CD4-positive, CD25-positive, alpha-beta regulatory T cell (primary cell): ENCODE measurements at regions not wholly inside any gene's neighbourhood (a gene's known extent, or its start where the extent isn't known, plus 50 kb on each side); places are given as distances from the start of the nearest gene placed in this dataset.

Experiments
- ATAC-seq, 2 donors: fragments of 150-1000 bp; cut with Tn5 transposase; one replicate each; pipeline ENCODE4 v1.10.0; 2021; ENCODE audit warnings: low read depth in 2 of 2, moderate number of reproducible peaks in 2 of 2, moderate library complexity in 1 of 2
- DNase-seq, 3 donors: peaks; one replicate each; pipeline versions ENCODE4 v3.0.0 to v3.0.0-alpha.2; 2012 to 2022; ENCODE audit warnings: mixed read lengths in 1 of 3
- H3K27ac ChIP-seq: one replicate; pipeline ENCODE4 v1.7.0; 2013; ENCODE audit warnings: mild to moderate bottlenecking, low read length; ENCODE audit not compliant: insufficient read depth, poor library complexity, severe bottlenecking
- H3K27me3 ChIP-seq: one replicate; pipeline ENCODE4 v1.7.0; 2013; ENCODE audit warnings: low read length; ENCODE audit not compliant: control insufficient read depth, insufficient read depth
- H3K36me3 ChIP-seq: one replicate; pipeline ENCODE4 v1.7.0; 2013; ENCODE audit warnings: mild to moderate bottlenecking, low read length, moderate library complexity; ENCODE audit not compliant: control insufficient read depth, insufficient read depth
- H3K4me1 ChIP-seq: 2 replicates; pipeline ENCODE4 v1.7.0; 2013; ENCODE audit warnings: mild to moderate bottlenecking, low read length; ENCODE audit not compliant: insufficient read depth, control insufficient read depth, poor library complexity, severe bottlenecking
- H3K4me3 ChIP-seq: one replicate; pipeline ENCODE4 v1.7.0; 2013; ENCODE audit warnings: low read depth, mild to moderate bottlenecking, low read length, moderate library complexity
- H3K9me3 ChIP-seq, 2 experiments: 1 replicate in 1 of 2; 2 replicates in 1 of 2; pipeline ENCODE4 v1.7.0; 2013; ENCODE audit warnings: low read length in 2 of 2, mild to moderate bottlenecking in 1 of 2, moderate library complexity in 1 of 2; ENCODE audit not compliant: control insufficient read depth in 2 of 2
- H3K27ac Mint-ChIP-seq, 3 donors: one replicate each; pipeline ENCODE4 v1.8.0; 2020 to 2022; ENCODE audit warnings: mild to moderate bottlenecking in 3 of 3, mixed read lengths in 3 of 3, moderate library complexity in 2 of 3
- H3K27me3 Mint-ChIP-seq: one replicate; pipeline ENCODE4 v1.8.0; 2022; ENCODE audit warnings: mild to moderate bottlenecking, mixed read lengths
- H3K36me3 Mint-ChIP-seq: one replicate; pipeline ENCODE4 v1.8.0; 2020; ENCODE audit warnings: mixed read lengths
- H3K4me1 Mint-ChIP-seq, 4 donors: one replicate each; pipeline ENCODE4 v1.8.0; 2020 to 2022; ENCODE audit warnings: mixed read lengths in 4 of 4, mild to moderate bottlenecking in 1 of 4
- H3K4me3 Mint-ChIP-seq, 4 donors: one replicate each; pipeline ENCODE4 v1.8.0; 2020 to 2022; ENCODE audit warnings: mild to moderate bottlenecking in 4 of 4, mixed read lengths in 4 of 4, moderate library complexity in 3 of 4
- H3K9me3 Mint-ChIP-seq, 7 donors: one replicate each; pipeline ENCODE4 v1.8.0; 2020 to 2022; ENCODE audit warnings: mixed read lengths in 7 of 7, mild to moderate bottlenecking in 3 of 7, moderate library complexity in 2 of 7

GRCh38 chr11:119794141-119794665 lies 65.2 kb upstream of the NECTIN1 start:
- Histone ChIP-seq H3K9me3 (no peaks in the 10 kb centered on the region), H3K4me1 (no peaks in the 10 kb centered on the region), H3K36me3 (no peaks in the 10 kb centered on the region), H3K27me3 (no peaks in the 10 kb centered on the region), H3K27ac (no peak overlapping the region), H3K4me3 (no peak overlapping the region)
- Mint-ChIP-seq H3K4me1 (no peaks in the 10 kb centered on the region), H3K27me3 (peaks cover 9% of the 10 kb centered on the region), H3K27ac (peak overlapping the region in 1 of 3 donors; percentile 9), H3K4me3 (no peak overlapping the region), H3K9me3 (no peaks in the 10 kb centered on the region), H3K36me3 (no peaks in the 10 kb centered on the region)
- no peak for ATAC-seq
- DNase-seq: no peak

- H3K27me3 ChIP-seq: no peaks in the 10 kb centered on the region
- H3K27ac ChIP-seq: no peak overlapping the region
- H3K4me3 Mint-ChIP-seq: no peak overlapping the region
- DNase-seq (no peak), ATAC-seq (no peak)
- H3K4me1 ChIP-seq: no peaks in the 10 kb centered on the region
- H3K27ac Mint-ChIP-seq: peak overlapping the region in 1 of 3 donors; percentile 9
- H3K36me3 Mint-ChIP-seq: no peaks in the 10 kb centered on the region
- peaks cover 4% of the 10 kb centered on the region for H3K27me3 Mint-ChIP-seq
- no peaks in the 10 kb centered on the region for H3K36me3 ChIP-seq
- no peak overlapping the region for H3K4me3 ChIP-seq
- no peaks in the 10 kb centered on the region for H3K9me3 ChIP-seq
- no peaks in the 10 kb centered on the region for H3K4me1 Mint-ChIP-seq
- no peaks in the 10 kb centered on the region for H3K9me3 Mint-ChIP-seq
These were observed 64.5 kb upstream of the NECTIN1 start for GRCh38 chr11:119793335-119793984.

- no peak overlapping the region for H3K27ac ChIP-seq
- H3K27me3 Mint-ChIP-seq: peaks cover 4% of the 10 kb centered on the region
- no peaks in the 10 kb centered on the region for H3K36me3 ChIP-seq
- H3K4me3 ChIP-seq: no peak overlapping the region
- no peaks in the 10 kb centered on the region for H3K4me1 ChIP-seq
- H3K36me3 Mint-ChIP-seq: no peaks in the 10 kb centered on the region
- no peak for ATAC-seq
- H3K27ac Mint-ChIP-seq: no peak overlapping the region
- no peak overlapping the region for H3K4me3 Mint-ChIP-seq
- DNase-seq: no peak
- H3K27me3 ChIP-seq: no peaks in the 10 kb centered on the region
- no peaks in the 10 kb centered on the region for H3K9me3 Mint-ChIP-seq
- H3K4me1 Mint-ChIP-seq: no peaks in the 10 kb centered on the region
- H3K9me3 ChIP-seq: no peaks in the 10 kb centered on the region
These were observed 62.7 kb upstream of the NECTIN1 start for GRCh38 chr11:119791701-119792151.

GRCh38 chr11:119791047-119791446 lies 62.0 kb upstream of the NECTIN1 start:
- Histone ChIP-seq H3K27me3 (no peaks in the 10 kb centered on the region), H3K9me3 (no peaks in the 10 kb centered on the region), H3K36me3 (no peaks in the 10 kb centered on the region), H3K4me3 (no peak overlapping the region), H3K27ac (no peak overlapping the region), H3K4me1 (no peaks in the 10 kb centered on the region)
- Mint-ChIP-seq H3K9me3 (no peaks in the 10 kb centered on the region), H3K27ac (no peak overlapping the region), H3K36me3 (no peaks in the 10 kb centered on the region), H3K4me3 (no peak overlapping the region), H3K4me1 (no peaks in the 10 kb centered on the region), H3K27me3 (peaks cover 4% of the 10 kb centered on the region)
- no peak for ATAC-seq
- no peak for DNase-seq

GRCh38 chr11:119790476-119790875 lies 61.5 kb upstream of the NECTIN1 start:
- peaks cover 0 to 2% (median 0%) of the 10 kb centered on the region in 7 donors for H3K9me3 Mint-ChIP-seq
- no peaks in the 10 kb centered on the region for H3K4me1 Mint-ChIP-seq
- ATAC-seq (no peak), DNase-seq (no peak)
- no peak overlapping the region for H3K4me3 Mint-ChIP-seq
- H3K36me3 ChIP-seq: no peaks in the 10 kb centered on the region
- H3K36me3 Mint-ChIP-seq: no peaks in the 10 kb centered on the region
- no peak overlapping the region for H3K27ac Mint-ChIP-seq
- no peaks in the 10 kb centered on the region for H3K4me1 ChIP-seq
- no peaks in the 10 kb centered on the region for H3K27me3 ChIP-seq
- no peaks in the 10 kb centered on the region for H3K9me3 ChIP-seq
- no peak overlapping the region for H3K4me3 ChIP-seq
- no peak overlapping the region for H3K27ac ChIP-seq
- H3K27me3 Mint-ChIP-seq: peaks cover 4% of the 10 kb centered on the region

- Histone ChIP-seq H3K27ac (no peak overlapping the region), H3K9me3 (no peaks in the 10 kb centered on the region), H3K27me3 (no peaks in the 10 kb centered on the region), H3K36me3 (no peaks in the 10 kb centered on the region), H3K4me3 (no peak overlapping the region), H3K4me1 (no peaks in the 10 kb centered on the region)
- Mint-ChIP-seq H3K4me3 (no peak overlapping the region), H3K9me3 (peaks cover 0 to 2% (median 0%) of the 10 kb centered on the region in 7 donors), H3K36me3 (no peaks in the 10 kb centered on the region), H3K27me3 (peaks cover 4% of the 10 kb centered on the region), H3K4me1 (no peaks in the 10 kb centered on the region), H3K27ac (no peak overlapping the region)
- DNase-seq: no peak
- no peak for ATAC-seq
These were observed 60.9 kb upstream of the NECTIN1 start for GRCh38 chr11:119789766-119790407.

GRCh38 chr11:119788911-119789560 lies 60.0 kb upstream of the NECTIN1 start:
- Mint-ChIP-seq H3K4me3 (no peak overlapping the region), H3K4me1 (no peaks in the 10 kb centered on the region), H3K27me3 (peaks cover 10% of the 10 kb centered on the region), H3K36me3 (no peaks in the 10 kb centered on the region), H3K9me3 (peaks cover 0 to 2% (median 0%) of the 10 kb centered on the region in 7 donors), H3K27ac (no peak overlapping the region)
- Histone ChIP-seq H3K27ac (no peak overlapping the region), H3K36me3 (no peaks in the 10 kb centered on the region), H3K4me1 (no peaks in the 10 kb centered on the region), H3K4me3 (no peak overlapping the region), H3K27me3 (no peaks in the 10 kb centered on the region), H3K9me3 (no peaks in the 10 kb centered on the region)
- ATAC-seq (no peak), DNase-seq (no peak)
